GM18519 (cell line): ENCODE measurements at regions not wholly inside any gene's neighbourhood (a gene's known extent, or its start where the extent isn't known, plus 50 kb on each side); places are given as distances from the start of the nearest gene placed in this dataset.

ENCODE experiments used
- ATAC-seq: cut with Tn5 transposase; IDR thresholded peaks from one replicate; pipeline ENCODE4 v1.9.1; 2021; ENCODE audit warnings: mild to moderate bottlenecking, moderate library complexity; ENCODE audit not compliant: unreplicated experiment, low FRiP score

DNA sequence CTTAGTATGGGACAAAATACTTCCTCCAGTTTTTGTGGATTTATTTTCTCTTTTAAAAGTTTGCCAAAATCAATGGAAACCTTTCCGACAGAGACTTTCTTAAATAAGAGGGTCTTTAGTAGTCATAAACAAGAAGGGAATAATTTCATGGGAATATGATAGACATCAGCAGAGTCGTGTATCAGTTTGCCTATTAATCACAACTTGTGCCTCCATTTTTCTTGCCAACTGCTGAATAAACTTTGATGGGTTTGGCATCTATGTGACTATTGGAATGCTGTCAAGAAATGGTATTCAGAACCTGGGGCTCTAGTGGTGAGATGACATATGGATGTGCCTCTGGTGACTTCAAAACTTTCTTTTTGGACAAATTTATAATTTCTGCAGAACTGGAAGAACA lies 1668.2 kb downstream of the MAT2B start:
- ATAC-seq: no peak

DNA sequence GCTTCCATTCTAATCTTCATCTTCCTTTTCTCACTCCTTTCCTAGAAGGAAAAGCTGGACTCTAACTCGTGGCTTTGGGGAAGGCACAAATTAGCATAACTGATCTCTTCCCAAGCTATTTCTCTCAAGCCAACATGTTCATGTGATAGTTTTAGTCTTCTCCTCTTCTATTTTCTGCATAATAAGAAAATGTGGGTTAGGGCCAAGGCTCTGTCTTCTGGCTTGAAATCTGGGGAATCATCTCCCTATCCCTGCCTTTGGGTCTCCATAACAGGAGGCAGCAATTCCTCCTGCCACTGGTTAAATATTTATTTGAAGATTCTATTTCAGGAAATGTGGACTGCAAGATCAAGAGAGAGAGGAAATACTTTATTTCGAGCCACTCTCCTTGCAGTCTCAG lies 1669.6 kb downstream of the MAT2B start:
- no peak for ATAC-seq

DNA sequence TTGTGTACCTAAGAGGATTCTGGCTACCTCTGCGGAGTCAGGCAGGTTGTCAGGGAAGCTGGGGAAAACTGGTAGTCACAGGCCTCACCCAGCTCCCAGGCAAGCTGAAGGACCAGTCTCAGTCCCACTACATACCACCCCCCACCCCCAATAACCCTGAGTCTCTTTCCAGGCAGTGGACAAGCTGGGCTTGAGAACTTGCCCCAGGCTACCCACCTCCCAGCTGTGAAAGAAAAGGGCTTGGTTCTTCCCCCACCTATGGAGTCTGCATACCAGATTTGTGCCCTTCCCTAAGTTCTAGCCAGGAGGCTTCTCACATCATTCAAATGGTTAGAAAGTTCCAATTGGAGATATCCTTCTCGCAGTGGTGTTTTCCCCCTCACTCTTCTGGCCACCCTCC lies 1678.8 kb downstream of the MAT2B start:
- ATAC-seq: no peak

DNA sequence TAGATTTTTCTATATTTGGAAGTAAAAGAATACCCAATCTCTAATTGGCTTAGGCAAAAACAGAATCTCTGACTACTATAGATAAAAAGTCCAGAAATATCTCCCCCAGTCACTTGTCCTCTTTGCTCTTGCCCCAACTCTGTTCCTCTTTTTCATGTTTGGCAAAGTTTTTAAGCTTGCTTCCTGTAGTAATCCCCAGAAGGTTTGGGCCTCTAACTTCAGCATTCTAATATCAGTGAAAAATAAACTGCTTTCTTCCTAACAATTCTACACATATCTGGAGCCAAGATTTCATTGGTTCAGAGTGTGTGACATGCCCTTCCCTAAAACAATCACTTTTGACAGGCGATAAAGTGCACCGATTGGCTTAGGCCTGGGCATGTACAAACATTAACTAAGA lies 1680.3 kb downstream of the MAT2B start:
- no peak for ATAC-seq

DNA sequence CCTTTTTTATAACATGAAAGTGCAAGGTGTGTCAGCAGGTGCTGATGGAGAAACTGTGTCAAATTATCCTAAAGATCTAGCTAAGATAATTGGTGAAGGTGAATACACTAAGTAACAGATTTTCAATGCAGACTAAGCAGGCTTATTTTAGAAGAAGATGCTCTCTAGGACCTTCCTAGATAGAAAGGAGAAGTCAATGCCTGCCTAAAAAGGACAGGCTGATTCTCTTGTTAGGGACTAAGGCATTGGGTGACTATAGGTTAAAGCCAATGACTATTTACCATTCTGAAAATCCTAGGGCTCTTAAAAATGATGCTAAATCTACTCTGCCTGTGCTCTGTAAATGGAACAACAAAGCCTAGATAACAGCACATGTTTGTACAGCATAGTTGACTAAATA lies 1682.4 kb downstream of the MAT2B start:
- no peak for ATAC-seq

DNA sequence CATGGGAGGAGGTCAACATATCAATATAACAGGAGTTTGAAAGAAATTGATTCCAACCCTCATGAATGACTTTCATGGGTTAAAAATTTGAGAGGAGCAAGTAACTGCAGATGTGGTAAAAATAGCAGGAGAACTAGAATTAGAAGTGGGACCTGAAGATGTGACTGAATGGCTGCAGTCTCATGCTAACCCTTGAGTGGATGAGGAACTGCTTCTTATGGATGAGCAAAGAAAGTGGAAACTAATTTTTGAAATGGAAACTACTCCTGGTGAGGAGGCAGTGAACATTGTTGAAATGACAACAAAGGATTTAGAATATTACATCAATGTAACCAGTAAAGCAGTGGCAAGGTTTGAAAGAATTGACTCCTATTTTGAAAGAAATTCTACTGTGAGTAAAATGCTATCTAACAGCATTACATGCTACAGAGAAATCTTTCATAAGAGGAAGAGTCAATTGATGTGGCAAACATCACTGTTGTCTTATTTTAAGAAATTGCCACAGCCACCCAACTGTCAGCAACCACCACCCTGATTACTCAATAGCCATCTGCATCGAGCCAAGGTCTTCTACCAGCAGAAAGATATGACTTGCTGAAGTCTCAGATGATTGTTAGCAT lies 1683.2 kb downstream of the MAT2B start:
- no peak for ATAC-seq

DNA sequence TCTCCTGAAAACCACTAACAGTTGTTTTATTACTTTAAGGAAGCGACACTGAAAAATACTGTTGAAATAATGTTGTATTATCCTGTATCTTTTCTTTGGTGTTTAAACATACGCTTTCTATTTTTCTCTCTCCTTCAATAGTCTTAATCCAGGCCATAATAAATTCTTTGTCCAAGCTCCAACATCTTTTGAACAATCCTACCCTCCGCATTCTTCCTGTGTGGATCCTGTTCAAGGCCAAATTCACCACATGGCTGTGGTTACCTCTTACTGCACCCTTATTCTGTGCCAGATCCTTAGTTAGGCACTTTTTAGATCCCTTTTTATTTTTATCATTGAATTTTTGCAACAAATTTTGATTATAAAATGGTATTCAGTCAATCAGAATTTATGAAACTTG lies 1691.5 kb downstream of the MAT2B start:
- ATAC-seq: no peak

DNA sequence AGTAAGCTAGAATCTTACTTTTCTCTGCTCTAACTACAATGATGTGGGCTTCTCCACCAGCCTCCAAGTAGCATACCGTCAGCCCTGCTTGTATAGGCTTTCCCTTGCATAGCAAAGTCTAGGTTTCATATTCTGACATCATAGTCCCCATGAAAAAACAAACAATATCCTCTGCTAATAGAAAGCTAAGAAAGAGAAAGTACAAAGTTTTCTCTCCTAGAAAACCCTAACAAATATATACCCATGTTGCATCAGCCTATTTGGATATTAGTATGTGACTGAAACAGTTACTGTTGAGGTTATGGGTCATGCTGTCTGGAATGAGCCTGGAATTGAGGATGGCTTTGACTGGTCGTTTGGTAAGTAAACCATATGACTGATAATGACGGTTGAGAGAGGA lies 1696.0 kb downstream of the MAT2B start:
- no peak for ATAC-seq

DNA sequence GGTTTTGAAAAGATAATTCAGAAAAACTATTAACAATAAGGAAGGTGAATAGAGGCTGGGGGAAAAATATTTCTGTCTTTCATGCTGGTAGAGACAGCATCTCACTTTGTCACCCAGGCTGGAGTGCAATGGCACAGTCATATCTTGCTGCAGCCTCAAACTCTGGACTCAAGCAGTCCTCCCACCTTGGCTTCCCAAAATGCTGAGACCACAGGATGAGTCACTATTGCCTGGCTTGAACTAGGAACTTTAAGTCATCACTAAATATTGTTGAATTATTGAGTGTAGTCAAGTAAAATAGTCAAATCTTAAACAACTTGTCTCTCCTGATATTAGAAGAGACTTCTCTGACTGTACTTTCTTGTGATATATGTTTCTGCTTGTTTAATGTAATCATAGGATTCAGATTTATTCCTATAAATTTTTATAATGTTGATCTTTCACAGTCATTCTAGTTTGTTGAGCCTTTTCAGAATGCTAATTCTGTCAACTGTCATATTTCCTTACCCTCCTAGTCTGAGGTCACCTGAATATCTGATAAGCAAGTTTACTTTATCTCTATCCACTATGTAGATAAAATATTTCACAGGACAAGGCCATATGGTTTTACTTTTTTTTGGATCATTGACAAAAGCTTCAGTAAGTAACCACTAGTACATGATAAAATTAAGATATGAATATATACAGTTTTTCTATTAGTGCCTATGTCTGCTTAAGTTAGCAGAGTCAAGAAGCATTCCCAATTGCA lies 1696.5 kb downstream of the MAT2B start:
- no peak for ATAC-seq

DNA sequence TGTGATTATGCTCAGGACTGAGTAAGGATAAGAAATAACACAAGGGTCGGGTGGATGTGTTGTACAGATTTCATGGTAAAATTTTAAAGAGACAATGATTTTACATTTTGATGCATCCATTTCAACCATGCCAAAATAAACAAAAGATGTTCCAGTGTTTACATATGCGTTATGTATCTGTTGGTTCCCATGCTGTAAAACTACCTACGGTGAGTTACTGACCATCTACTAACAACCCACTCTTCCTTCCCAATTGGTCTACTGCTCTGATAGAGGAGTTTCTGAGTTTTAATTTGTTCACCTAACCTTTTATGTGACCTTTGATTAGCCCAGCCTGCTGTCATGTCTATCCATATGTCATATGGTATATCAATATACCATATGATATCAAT lies 1697.1 kb downstream of the MAT2B start:
- no peak for ATAC-seq

DNA sequence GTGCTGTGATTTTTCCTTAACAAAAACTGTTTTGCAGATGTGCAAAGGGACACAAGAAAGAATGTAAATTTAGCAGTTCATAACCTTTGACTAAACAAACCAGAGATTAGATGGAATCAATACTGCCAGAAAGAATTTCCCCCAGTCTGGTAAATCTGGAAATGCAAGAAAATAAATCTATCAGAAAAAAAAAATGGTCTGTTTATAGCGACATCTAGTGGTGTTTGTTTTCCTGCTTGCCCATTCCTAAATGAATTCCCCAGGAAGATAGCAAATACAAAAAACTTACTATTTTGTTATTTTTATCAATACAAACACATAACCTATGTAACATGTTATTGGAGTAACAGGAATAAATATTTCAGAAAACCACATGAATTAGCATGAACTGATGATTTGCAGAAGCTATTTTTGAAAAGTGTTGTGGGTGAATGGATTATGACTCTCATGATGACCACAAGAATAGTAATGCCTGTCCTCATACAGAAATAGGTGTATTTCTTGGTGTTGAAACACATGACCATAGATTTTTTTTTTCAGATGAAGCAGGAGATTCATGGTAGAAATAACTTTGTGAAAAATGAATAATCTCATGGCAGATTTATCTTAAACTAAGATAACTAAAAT lies 1703.8 kb downstream of the MAT2B start:
- no peak for ATAC-seq

DNA sequence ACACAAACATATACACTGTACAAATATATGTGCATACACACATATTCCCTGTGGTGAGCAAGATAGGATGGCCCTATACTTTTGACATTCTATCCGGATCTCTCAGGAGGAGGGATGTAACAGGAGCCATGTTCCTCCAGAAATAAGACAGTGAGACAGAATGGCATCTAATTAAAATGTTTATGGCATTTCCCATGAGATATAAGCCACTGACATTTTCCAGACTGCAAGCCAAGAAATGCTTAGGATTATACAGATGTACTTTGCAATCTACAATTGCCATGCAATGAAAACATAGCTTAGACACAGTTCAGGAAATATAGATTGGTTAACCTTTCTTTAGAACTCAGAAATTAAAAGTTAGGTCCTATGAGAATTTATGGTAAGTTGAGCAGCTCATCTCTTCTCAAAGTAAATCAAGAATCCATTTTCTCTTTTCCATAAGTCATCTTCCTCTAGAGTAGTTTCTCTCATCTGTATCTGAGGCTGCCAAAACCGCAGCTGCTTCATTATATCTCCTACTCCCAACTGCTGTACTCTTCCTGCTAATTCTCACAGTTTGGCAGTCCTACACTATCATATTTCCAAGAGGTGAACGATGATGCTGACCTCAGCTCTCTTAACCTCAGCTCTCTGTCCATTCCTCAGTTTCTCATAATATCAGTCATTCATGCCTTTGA lies 1719.1 kb downstream of the MAT2B start:
- no peak for ATAC-seq

DNA sequence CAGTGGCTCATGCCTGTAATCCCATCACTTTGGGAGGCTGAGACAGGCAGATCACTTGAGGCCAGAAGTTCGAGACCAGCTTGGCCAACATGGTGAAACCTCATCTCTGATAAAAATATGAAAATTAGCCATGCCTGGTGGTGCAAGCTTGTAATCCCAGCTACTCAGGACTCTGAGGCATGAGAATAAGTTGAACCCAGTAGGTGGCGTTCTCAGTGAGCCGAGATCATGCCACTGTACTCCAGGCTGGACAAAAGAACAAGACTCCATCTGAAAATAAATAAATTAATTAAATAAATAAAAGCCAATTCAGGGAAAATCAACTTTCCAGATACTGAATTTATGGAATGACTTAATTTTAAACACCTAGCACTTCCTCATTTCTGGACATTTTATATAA lies 1722.1 kb downstream of the MAT2B start:
- ATAC-seq: no peak

DNA sequence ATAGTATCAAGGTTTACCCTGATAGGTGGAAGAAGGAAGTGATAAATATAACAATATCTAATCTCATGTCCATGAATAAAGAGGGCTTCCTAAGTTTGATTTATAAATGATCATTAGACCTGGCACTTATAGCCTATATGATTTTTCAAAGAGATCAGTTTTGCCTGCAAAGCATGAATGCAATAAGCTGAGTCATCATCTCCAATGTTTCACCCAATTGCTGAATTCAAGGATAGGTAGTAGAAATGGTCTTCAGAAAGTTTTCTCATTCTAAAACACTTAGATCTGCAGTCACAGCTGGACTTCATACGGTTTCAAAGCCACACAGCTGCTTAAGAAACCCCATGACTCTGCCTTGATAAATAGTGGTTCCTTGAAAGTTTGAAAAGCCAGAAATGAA lies 1722.8 kb downstream of the MAT2B start:
- no peak for ATAC-seq

DNA sequence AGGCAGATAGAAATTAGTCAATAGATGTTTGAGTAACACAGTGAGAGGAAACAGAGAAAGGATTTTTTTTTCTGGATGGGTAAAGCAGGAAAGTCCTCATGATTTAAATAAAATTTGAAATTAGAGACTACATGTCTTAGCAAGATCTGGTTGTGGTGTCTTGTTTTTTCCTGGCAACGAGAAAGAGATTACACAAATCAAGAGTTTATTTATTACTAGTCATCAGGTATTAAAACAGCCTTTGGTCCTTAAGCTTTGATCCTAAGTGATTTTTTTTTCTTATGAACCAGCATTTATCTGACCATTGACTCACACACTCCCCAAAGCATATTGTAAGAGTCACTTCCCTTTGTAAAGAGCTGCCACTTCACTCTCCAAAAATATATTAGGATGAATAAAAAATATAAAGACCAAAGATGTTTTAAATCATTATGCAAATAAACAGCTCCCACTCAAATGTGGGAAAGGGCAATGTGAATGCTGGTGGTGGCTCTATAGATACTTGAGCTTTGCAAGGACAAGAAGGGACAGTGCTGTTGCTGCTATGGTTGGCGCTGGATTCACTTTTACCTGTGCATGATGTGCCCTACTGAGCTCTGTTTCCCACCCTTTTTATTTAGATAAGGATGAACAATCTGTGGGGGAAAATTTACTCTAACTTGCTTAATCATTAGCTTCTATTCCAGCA lies 1726.5 kb downstream of the MAT2B start:
- ATAC-seq: no peak

DNA sequence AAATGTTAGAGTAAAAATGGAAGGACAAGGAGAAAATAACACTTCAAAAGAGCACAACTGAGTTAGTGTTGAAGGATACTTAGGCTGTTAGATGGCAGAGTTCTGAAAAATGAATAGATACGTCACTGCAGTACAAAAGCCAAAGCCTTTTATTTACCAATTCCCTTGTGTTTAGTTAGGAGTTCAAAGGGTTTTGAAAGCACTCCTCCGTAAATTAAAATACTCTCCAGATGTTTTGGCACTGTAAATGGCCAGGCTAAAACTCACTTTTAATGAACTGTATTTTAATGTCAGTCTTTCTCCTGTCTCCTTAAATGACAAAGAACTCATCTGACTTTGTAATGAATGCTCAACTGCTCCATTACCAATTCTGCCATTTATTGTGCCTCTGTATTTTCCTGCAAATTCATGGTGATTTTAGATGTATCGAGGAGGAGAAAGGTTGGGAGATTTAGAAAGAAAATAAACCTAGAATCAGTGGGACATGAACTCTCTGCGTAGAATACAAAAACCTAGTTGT lies 1727.2 kb downstream of the MAT2B start:
- no peak for ATAC-seq

DNA sequence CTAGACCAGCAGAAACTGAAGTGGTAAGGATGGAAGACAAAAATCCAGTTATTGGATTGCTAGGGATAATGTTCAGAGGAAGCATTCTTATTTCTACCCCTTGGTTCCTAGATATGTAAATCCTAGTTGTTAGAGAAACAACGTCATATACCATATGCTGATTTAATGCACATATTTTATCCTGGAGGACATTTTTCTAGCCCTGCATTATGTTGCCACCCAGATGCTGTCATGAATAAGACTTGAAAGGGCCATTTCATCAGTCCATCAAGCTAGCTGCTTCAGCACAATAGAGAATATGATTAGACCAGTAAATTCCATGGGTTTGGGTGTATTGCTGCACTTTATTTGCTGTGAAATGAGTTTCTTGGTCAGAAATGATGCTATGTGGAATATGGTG lies 1736.4 kb downstream of the MAT2B start:
- ATAC-seq: no peak

DNA sequence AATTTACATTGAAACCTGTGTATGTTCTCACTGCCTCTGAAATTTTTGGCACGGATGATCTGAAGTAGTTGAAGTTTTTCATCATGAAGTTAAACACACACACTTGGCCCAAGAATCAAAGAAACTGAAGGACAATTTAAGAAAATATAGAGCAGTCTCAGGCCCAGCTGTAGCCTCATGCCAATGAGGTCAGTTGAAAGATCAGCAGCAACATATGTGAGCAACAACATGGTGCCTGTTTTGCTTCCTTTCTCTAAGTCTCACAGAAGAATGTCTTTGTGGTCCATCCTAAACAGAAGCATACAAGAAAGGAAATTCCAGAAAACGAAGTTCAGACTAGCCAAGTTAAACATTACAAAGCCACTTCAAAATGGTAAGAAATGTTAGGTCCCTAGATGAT lies 1737.2 kb downstream of the MAT2B start:
- no peak for ATAC-seq

DNA sequence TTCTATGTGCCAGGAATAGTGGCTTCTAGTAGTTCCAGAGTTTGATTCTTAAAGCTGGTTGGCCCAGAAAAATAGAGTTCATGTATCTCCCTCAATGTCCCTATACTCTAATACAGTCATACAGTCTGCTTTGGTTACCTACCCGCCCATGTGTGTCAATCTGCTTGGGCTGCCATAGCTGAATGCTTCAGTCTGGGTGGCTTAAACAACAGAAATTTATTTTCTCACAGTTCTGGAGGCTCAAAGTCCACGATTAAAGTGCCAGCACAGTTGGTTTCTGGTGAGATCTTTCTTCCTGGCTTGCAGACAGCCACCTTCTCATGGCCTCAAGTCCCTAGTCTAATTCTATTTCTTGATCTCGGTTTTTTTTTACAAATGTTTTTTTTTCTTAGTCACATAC lies 1739.0 kb downstream of the MAT2B start:
- ATAC-seq: no peak

DNA sequence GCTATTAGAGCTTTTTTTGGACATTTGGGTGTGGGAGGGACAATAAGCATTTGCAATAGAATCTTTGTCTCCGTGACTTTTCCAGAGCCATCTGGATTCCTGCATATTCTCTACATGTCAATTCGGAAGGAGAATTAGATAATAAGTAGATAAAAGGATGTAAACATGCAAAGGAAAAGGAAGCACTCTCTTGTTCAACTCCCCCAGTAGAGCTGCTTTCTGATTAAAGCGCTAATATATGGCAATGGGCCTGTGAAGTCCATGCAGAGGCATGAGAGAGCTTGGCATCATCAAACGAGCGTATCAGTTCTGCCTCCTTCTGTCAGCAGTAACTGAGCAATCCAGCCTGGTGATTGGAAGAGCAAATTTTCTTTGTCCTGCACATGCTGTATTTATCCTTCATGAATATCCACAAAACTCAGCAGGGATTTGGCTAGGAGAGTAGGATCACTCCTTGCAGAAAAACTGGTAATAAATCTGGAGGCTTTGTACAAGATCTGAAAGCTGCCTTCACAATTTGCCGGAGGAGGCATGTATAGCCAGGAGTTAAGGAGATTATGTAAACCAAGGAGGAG lies 1752.9 kb downstream of the MAT2B start:
- no peak for ATAC-seq
